HL-60 (cell line): ENCODE measurements at regions not wholly inside any gene's neighbourhood (a gene's known extent, or its start where the extent isn't known, plus 50 kb on each side); places are given as distances from the start of the nearest gene placed in this dataset.

Experiments used
- DNase-seq, 2 experiments: peaks; one replicate each; pipeline ENCODE4 v3.0.0-alpha.2; 2010 to 2020; ENCODE audit warnings: low read depth in 1 of 2, low spot score in 1 of 2
- H3K27ac ChIP-seq: fragments of 250-450 bp; sonication (Bioruptor Pico); replicated peaks from 2 replicates; pipeline ENCODE4 v1.5.1; 2020; ENCODE audit warnings: mild to moderate bottlenecking, moderate library complexity
- H3K27me3 ChIP-seq: fragments of 250-450 bp; sonication (Bioruptor Pico); 2 replicates; pipeline ENCODE4 v1.5.1; 2021; ENCODE audit warnings: mild to moderate bottlenecking, moderate library complexity; ENCODE audit not compliant: insufficient read depth, poor library complexity, severe bottlenecking
- H3K4me3 ChIP-seq: replicated peaks from 2 replicates; pipeline ENCODE4 v1.5.1; 2011; ENCODE audit warnings: mild to moderate bottlenecking, control low read depth, low read length; ENCODE audit not compliant: insufficient read depth
- CTCF ChIP-seq: IDR thresholded peaks from one replicate; pipeline ENCODE4 v1.5.1; 2011; ENCODE audit warnings: low read length, control low read depth, inconsistent platforms; ENCODE audit not compliant: insufficient read depth
- GABPA ChIP-seq: IDR thresholded peaks from 2 replicates; pipeline ENCODE4 v1.6.1; 2012; ENCODE audit warnings: low read depth
- POLR2AphosphoS5 ChIP-seq: IDR thresholded peaks from 2 replicates; pipeline ENCODE4 v1.6.1; 2012; ENCODE audit warnings: low read depth
- REST ChIP-seq: IDR thresholded peaks from 2 replicates; pipeline ENCODE4 v1.6.1; 2012; ENCODE audit warnings: low read depth; ENCODE audit not compliant: insufficient replicate concordance
- SPI1 ChIP-seq: IDR thresholded peaks from 2 replicates; pipeline ENCODE4 v1.6.1; 2012; ENCODE audit warnings: low read depth, mild to moderate bottlenecking, borderline replicate concordance

- TF ChIP-seq REST (no peak), CTCF (no peak), GABPA (no peak), POLR2AphosphoS5 (no peak), SPI1 (no peak)
- Histone ChIP-seq H3K27me3 (no peaks in the 10 kb centered on the region), H3K4me3 (no peak overlapping the region), H3K27ac (no peak overlapping the region)
- no peak for DNase-seq
Measured at GRCh38 chr4:123215536-123215935, 181.1 kb upstream of the SPRY1 start.

GRCh38 chr4:123216543-123216942 is 180.1 kb upstream of the SPRY1 start:
- TF ChIP-seq SPI1 (no peak), REST (no peak), POLR2AphosphoS5 (no peak), CTCF (no peak), GABPA (no peak)
- no peak for DNase-seq
- H3K4me3 ChIP-seq, result no peak overlapping the region
- no peaks in the 10 kb centered on the region for H3K27me3 ChIP-seq
- H3K27ac ChIP-seq, result no peak overlapping the region

GRCh38 chr4:123216946-123217345 is 179.6 kb upstream of the SPRY1 start:
- H3K4me3 ChIP-seq, result no peak overlapping the region
- H3K27ac ChIP-seq, result no peak overlapping the region
- TF ChIP-seq REST (no peak), POLR2AphosphoS5 (no peak), SPI1 (peak; percentile 79), CTCF (no peak), GABPA (no peak)
- DNase-seq, result no peak
- no peaks in the 10 kb centered on the region for H3K27me3 ChIP-seq
